ENCODE measurements at regions not wholly inside any gene's neighbourhood (a gene's known extent, or its start where the extent isn't known, plus 50 kb on each side); places are given as distances from the start of the nearest gene placed in this dataset.

DNA sequence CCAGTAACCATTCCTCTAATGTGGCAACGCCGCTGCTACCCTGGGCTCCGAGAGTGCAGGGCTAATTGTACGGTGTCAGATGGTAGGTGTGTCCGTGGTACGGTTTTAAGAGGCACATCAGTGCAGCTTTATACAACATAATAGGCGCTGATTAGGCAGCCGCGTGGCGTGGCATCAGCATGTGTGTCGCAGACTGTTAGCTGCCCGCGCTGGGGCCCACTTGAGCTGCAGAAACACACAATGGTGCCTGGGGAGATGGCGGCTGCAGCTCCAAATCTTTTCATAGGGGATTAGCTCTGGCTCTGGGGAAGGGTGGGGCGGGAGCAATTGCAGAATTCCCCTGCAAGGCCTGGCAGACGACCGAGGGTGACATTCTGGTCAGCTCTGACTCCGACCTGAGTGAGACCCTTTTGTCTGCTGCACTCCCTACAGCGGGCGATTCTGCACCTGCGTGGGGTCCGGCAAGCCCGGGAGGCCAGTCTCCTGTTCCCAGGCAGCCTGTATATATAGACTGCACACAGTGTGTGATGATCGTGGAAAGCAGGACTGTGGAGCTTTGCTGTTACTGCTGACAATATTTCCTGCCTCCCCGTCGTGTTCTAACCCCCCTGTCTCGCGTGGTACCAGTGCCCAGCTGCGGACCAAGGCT, 722.7 kb upstream of the CELF2 start:
- in situ Hi-C loops (cut with MboI; ENCODE audit: low sequenced_read_pairs): no loop called here

GRCh38 chr10:10295537-10295936, 722.1 kb upstream of the CELF2 start:
- in situ Hi-C loops (cut with MboI; ENCODE audit: low sequenced_read_pairs): no loop called here

GRCh38 chr10:10302689-10303088, 715.0 kb upstream of the CELF2 start:
- in situ Hi-C loops (cut with MboI; ENCODE audit: low sequenced_read_pairs): no loop called here

DNA sequence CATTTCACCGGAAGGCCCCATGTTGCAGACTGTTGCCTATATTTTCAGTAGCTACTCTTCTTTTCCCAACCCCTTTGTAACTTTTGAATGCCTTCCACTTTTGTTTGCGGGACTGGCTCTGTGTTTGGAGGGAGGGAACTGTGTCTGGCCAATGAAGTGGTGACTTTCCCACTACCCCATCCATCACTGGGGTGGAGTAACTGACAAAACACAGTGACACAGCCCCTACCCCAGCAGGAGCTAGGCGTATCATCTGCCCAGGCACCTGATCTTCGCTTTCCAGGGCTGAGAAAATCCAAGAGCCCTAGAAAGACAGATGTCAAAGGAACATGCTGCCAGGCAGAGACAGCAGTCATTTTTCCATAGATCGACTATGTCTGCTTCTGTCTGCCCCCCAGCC, 710.6 kb upstream of the CELF2 start:
- in situ Hi-C loops (cut with MboI; ENCODE audit: low sequenced_read_pairs): no loop called here

DNA sequence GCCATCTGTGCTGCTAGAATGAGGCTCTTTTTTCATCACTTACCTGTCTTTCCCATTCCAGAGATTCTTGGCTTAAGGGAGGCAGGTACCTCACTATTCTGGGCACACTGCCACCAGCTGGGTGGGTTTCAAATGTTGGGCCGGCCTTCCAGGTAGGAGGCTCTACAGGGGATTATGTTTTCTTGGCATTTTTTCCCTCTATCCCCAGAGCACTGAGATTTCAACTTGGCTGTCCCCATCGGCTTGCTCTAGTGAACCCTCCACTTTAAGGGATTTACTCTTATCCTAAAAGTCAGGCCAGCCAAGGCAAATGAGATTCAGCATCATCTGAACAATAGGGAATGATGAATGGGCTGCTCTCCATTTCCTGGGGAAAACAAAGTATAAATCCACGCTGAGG, 710.1 kb upstream of the CELF2 start:
- in situ Hi-C loops (cut with MboI; ENCODE audit: low sequenced_read_pairs): no loop called here

GRCh38 chr10:10310498-10310897, 707.2 kb upstream of the CELF2 start:
- in situ Hi-C loops (cut with MboI; ENCODE audit: low sequenced_read_pairs): no loop called here

DNA sequence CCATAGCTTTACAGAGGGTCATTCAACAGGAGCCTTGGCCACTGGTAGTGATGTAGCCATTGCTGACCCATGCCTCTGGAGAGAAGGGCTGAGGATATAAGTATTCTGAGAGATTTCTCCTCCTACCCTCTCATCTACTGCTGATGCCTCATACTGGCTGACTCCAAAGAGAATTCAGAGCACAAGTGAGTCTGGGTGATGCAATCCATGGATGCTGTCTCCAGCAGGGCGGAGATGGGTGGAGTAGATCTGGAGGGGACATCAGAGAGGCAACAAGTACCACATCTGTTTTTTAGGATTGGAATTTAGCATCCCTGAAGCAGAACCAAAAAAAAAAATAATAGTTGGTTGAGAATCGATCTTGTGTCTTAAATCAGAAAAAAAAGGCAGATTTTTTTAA, 705.7 kb upstream of the CELF2 start:
- in situ Hi-C loops (cut with MboI; ENCODE audit: low sequenced_read_pairs): no loop called here

DNA sequence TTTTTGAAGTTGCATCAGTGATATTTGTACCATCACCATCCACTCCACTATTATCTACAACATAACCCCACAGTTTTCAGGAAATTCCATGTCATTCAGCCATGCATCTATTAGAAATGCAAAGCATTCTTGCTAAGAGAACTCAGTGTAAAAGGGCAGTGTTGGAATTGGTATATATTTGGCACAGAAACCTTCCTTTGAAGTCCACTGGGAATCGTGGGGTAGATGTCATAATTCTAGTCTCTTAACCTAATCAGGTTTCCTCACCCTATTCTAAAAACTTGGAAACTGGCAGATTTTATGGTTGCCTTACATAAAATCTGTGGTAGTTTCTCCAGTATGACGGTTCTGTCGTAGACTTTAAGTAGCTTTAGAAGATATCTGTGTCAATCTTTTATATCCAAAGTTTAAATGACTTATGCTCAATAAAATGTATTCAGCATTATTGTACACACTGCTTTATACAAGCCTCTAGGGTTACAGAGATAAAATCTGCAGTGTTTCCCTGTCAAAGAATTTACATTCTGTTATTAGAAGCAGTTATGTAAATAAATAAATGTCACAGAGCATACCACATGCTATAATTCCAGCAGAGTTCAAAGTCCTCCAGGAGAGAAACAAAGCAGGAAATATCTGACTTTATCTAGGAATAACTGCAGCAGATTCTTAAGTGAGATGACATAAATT, 704.4 kb upstream of the CELF2 start:
- in situ Hi-C loops (cut with MboI; ENCODE audit: low sequenced_read_pairs): no loop called here

GRCh38 chr10:10314626-10315025, 703.0 kb upstream of the CELF2 start:
- in situ Hi-C loops (cut with MboI; ENCODE audit: low sequenced_read_pairs): no loop called here

DNA sequence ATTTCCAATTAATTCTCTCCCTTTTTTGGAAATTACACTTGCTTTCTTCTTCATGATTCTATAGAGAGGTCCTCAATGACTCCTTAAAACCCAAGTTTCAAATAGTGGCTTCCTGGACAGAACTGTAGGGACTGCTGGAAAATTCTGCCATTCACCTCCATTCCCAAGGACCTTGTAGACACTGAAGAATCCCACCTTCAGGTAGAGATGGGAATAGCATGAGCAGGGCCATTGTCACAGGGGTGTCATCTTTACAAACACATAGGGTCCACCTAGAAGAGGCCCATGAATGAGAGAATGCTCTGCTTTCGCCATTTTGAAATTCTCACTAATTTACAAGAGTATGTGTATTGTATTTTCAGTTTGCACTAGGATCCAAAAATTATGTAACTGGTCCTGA, 701.7 kb upstream of the CELF2 start:
- in situ Hi-C loops (cut with MboI; ENCODE audit: low sequenced_read_pairs): no loop called here

DNA sequence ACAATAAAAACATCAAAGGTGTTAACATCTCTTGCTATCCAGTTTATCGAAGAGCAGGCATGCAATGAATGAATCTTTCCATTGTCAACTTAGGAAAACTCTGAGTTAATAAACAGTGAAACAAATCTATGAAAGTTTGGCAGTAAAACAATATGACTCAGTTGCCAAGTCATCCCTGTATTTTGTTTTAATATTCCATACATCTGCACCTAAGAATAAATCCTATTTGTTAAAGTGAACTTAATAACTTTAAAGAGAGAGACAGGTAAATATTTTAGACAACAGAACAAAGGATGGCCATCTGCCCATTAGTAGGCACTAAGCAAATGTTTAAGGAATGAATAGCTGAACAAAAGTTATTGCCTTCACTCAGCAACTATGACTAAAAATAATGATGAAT, 700.5 kb upstream of the CELF2 start:
- in situ Hi-C loops (cut with MboI; ENCODE audit: low sequenced_read_pairs): no loop called here

DNA sequence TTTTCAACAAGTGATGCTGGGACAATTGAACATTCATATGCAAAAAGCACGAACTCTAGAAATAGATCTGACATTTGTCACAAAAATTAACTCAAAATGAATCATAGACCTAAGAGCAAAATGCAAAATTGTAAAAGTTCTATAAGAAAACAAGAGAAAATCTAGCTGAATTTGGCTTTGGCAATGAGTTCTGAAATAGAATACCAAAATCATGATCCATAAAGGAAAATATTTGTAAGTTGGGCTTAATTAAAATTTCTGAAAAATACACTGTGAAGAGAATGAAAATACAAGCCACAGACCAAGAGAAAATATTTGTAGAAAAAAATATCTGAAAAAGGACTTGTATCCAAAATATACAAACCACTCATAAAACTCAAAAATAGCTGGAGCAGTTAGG, 698.8 kb upstream of the CELF2 start:
- in situ Hi-C loops (cut with MboI; ENCODE audit: low sequenced_read_pairs): no loop called here

DNA sequence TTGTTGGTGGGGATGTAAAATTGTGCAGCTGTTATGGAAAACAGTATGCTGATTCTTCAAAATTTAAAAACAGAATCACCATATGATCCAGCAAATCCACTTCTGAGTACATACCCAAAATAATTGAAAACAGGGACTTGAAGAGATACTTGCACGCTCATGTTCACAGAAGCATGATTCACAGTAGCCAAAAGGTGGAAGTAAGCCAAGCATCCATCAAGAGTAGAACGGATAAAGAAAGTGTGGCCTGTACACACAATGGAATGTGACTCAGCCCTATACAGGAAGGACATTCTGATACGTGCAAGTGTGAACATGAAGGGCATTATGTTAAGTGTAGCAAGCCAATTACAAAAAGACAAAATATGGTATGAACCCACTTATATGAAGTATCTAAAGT, 696.7 kb upstream of the CELF2 start:
- in situ Hi-C loops (cut with MboI; ENCODE audit: low sequenced_read_pairs): no loop called here

DNA sequence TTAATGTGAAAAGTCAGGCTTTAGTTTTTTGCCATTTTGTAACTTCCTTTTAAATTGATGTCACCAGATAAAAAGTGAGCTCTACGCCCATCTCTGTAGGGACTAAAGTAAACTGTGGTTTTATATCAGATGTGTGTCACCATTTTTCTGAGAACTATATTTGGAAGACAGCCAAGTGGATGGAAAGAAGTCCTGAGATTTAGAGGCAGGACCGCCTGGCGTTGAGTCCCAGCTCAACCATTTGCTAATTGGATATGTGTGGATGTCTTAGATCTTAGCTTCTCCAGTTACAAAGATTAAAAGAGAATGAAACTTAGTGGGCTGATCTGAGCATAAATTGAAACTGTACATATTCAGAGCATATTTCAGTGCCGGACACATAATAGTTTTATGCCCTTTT, 691.6 kb upstream of the CELF2 start:
- in situ Hi-C loops (cut with MboI; ENCODE audit: low sequenced_read_pairs): no loop called here

GRCh38 chr10:10327934-10328333, 689.7 kb upstream of the CELF2 start:
- in situ Hi-C loops (cut with MboI; ENCODE audit: low sequenced_read_pairs): no loop called here

- in situ Hi-C loops (cut with MboI; ENCODE audit: low sequenced_read_pairs): no loop called here
These were observed 687.3 kb upstream of the CELF2 start for GRCh38 chr10:10330418-10330817.

GRCh38 chr10:10332786-10333185, 684.9 kb upstream of the CELF2 start:
- in situ Hi-C loops (cut with MboI; ENCODE audit: low sequenced_read_pairs): no loop called here

- in situ Hi-C loops (cut with MboI; ENCODE audit: low sequenced_read_pairs): no loop called here
These were observed 684.0 kb upstream of the CELF2 start for GRCh38 chr10:10333622-10334021.

DNA sequence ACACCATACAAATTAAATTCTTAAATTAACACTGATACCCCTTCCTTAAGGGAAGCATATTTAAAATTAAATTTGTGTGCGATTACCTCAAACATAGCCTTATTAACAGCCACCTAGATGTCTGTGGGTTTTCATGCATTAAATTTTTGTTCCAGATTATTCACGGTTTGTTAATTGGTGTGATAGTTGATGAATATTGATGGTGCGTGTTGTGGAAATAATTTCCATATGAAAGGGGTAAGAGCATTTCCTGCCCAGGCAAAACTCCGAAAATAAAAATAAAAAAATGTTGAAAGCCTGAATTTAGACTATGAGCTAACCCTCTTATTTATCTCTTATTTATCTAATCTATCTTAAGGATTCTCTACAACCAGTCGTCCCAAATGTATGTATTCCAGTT, 679.3 kb upstream of the CELF2 start:
- in situ Hi-C loops (cut with MboI; ENCODE audit: low sequenced_read_pairs): no loop called here

DNA sequence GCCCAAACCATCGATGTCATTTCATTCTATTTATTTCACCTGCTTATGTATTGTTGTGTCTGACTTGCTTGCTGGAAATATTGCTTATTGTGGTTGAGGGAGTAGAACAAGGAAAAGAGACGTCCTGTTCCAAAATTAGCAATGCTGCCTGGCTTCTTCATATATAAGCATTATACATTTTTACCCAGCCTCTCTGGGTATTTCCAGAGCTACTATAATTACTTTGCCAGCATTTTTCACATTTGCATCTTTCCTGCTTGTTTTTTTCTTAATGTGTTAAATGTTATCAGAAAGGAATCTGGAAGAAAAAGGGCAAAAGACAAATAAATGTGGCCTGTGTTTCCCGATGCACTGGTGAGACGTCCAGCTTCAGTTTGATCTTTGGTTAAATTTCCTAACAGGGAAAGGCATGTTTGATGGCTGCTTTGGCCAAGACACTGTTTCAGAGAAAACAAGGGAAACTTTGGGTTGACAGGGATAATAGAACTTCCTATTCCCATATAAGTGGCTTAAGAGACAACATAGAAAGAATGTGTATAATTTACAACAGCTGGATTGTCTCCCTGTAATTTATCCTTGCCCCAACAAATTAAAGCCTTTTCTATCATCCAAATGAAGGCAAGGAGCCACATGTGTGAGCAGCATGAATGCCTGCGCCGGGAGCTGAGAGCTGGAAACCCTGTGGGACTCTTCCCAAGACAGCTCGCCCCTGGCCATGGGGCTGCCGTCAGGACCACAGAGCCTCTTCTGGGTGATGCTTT, 671.1 kb upstream of the CELF2 start:
- in situ Hi-C loops (cut with MboI; ENCODE audit: low sequenced_read_pairs): no loop called here

DNA sequence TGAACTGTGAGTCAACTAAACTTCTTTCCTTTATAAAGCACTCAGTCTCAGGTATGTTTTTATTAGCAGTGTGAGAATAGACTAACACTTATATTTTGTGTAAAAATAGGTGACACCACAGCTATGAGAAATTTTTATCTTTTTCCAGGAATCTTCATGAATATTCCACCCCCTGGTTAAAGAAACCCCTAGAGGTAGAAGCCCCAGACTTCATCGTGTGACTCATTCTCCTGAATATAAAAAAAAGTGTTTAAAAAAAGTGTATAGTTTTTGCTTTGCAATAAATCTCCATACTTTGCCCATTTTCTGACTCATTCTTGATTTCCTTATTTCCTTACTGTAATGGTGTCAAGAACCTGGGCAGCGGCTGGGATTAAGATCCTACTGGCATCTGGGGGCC, 667.6 kb upstream of the CELF2 start:
- in situ Hi-C loops (cut with MboI; ENCODE audit: low sequenced_read_pairs): no loop called here

DNA sequence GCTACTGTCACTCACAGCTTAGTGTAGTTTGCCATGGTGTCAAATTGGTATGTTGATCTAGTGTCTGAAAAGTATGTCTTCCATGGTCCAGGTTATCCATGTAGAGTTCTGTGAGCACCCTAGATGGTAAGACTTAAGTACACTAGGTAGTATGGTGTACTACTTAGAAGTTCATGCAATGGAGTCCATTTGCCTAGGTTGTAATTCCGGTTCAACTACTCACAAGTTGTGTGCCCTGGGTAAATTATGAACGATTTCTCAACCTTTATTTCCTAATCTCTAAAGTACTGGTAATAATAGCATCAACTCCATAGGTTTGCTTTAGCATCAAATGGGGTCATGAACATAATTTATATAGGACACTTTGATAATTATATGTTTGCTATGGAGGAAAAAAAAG, 666.2 kb upstream of the CELF2 start:
- in situ Hi-C loops (cut with MboI; ENCODE audit: low sequenced_read_pairs): no loop called here

All from HL-60/S4 treated with retinoic acid at 250 ng/mL for 4 days and 3 days (cell line).